GM12892 (cell line): ENCODE measurements at regions not wholly inside any gene's neighbourhood (a gene's known extent, or its start where the extent isn't known, plus 50 kb on each side); places are given as distances from the start of the nearest gene placed in this dataset.

Source experiments
- POLR2A ChIP-seq: IDR thresholded peaks from 2 replicates; pipeline ENCODE4 v1.6.1; 2011; ENCODE audit warnings: low read depth, low read length, control low read depth
- POLR2AphosphoS5 ChIP-seq: IDR thresholded peaks from 2 replicates; pipeline ENCODE4 v1.6.1; 2011; ENCODE audit warnings: low read depth, low read length, control low read depth
- TAF1 ChIP-seq: IDR thresholded peaks from 2 replicates; pipeline ENCODE4 v1.6.1; 2011; ENCODE audit warnings: low read depth, mild to moderate bottlenecking, control low read depth, low read length, borderline replicate concordance

DNA sequence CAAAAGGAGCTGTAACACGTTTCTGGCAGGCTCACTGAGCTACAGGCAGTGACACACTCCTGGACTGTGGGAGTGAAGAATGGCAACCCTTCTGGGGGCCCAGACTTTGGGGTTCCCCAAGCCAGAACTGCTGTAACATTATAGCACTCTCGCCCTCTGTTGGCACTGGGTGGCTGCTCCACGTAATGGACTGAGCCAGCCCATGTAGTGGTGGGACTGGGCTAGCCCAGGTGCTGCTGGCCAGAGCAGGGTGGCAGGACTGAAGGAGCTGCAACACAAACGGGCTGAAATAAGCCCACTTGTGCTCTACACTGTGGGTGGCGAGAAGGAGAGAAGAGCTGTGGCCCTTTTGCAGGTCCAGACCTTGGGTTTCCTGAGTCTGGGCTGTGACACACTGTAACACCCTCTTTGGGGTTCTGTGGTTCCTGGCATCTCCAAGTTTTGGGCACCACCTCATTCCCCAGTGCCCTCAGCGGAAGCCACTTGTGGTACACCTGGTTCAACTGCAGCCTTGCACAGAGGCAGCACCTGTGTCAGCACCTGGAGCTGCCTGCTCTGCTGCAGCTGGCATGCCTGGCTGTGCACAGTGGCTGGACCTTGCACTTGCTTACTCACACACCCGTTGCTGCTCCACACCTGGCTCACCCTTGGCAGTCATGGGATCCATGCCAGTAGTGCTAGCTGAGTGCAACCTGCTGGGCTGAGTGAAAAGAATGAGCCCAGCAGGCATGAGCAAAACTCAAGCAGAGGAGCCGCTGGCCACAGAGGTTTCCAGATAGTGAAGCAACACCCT, 95.0 kb upstream of the PRR16 start:
- TF ChIP-seq TAF1 (no peak), POLR2A (no peak), POLR2AphosphoS5 (no peak)
